ENCODE measurements at regions not wholly inside any gene's neighbourhood (a gene's known extent, or its start where the extent isn't known, plus 50 kb on each side); places are given as distances from the start of the nearest gene placed in this dataset.

DNA sequence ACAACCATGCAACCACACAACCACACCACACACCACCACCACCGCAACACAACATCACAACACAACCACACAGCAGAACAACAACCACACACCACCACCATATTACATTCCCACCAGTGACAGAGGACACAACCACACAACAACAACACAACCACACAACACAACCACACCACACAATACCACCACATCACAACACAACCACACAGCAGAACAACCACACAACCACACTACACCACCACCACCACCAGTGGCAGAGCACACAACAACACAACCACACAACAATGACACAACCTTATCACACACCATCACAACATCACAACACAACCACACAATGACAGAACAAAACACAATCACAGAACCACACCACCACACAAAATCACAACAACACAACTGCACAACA lies 313.0 kb upstream of the MYT1L start:
- Mint-ChIP-seq H3K4me1 (no peaks in the 10 kb centered on the region), H3K27me3 (no peaks in the 10 kb centered on the region), H3K27ac (no peak overlapping the region), H3K4me3 (no peak overlapping the region), H3K9me3 (ENCODE audit: insufficient read depth) (peaks cover 2% of the 10 kb centered on the region)
- no peak overlapping the region for H3K4me2 ChIP-seq (replicated peaks; ENCODE audit: low read depth, low read length, poor library complexity, severe bottlenecking)
- H4K20me1 ChIP-seq (ENCODE audit: control insufficient read depth, insufficient read depth, low read length, poor library complexity, severe bottlenecking): no peaks in the 10 kb centered on the region
- intact Hi-C loops (cut with micrococcal nuclease): no loop called here
- no peak overlapping the region for H3K27ac ChIP-seq (ENCODE audit: low read length in 2 of 2)
- ChIA-PET CTCF (no interaction called here), POLR2A (no interaction called here)
- no peak overlapping the region for H2AFZ ChIP-seq (ENCODE audit: insufficient read depth, low read depth, low read length, poor library complexity, severe bottlenecking)
- H3K4me1 ChIP-seq (ENCODE audit: control insufficient read depth in 2 of 2, insufficient read depth in 2 of 2, low read length in 2 of 2): no peaks in the 10 kb centered on the region
- no peak overlapping the region for H3K4me3 ChIP-seq (ENCODE audit: control extremely low read depth in 1 of 5, extremely low read depth in 1 of 5, insufficient read depth in 1 of 5, low read depth in 2 of 5, low read length in 4 of 5)
- no peaks in the 10 kb centered on the region for H3K36me3 ChIP-seq (replicated peaks in 1 of 2; ENCODE audit: control extremely low read depth in 1 of 2, control insufficient read depth in 1 of 2, extremely low read depth in 1 of 2, insufficient read depth in 2 of 2, low read length in 1 of 2)
- no peaks in the 10 kb centered on the region for H3K27me3 ChIP-seq (replicated peaks in 1 of 4; ENCODE audit: control extremely low read depth in 1 of 4, control insufficient read depth in 3 of 4, insufficient read depth in 4 of 4, low read length in 3 of 4)
- DNase-seq (no peak), ATAC-seq (ENCODE audit: low read depth) (no peak)
- H3K79me2 ChIP-seq (ENCODE audit: control insufficient read depth, insufficient read depth, low read length): no peaks in the 10 kb centered on the region
- TF ChIP-seq CTCF (IDR thresholded peaks at IDR 0.05) (no peak), EZH2 (IDR thresholded peaks at IDR 0.05; ENCODE audit: borderline replicate concordance, insufficient read depth, low read depth, low read length, poor library complexity, severe bottlenecking) (no peak)
- H3K9ac ChIP-seq (ENCODE audit: low read length): no peak overlapping the region
- WGBS (ENCODE audit: insufficient coverage): 100% methylated on average over 1 of the region's 1 CpG
- peaks cover 0 to 17% (median 0%) of the 10 kb centered on the region in 3 donors for H3K9me3 ChIP-seq (ENCODE audit: control extremely low read depth in 1 of 3, control insufficient read depth in 2 of 3, insufficient read depth in 1 of 3, low read length in 2 of 3)

DNA sequence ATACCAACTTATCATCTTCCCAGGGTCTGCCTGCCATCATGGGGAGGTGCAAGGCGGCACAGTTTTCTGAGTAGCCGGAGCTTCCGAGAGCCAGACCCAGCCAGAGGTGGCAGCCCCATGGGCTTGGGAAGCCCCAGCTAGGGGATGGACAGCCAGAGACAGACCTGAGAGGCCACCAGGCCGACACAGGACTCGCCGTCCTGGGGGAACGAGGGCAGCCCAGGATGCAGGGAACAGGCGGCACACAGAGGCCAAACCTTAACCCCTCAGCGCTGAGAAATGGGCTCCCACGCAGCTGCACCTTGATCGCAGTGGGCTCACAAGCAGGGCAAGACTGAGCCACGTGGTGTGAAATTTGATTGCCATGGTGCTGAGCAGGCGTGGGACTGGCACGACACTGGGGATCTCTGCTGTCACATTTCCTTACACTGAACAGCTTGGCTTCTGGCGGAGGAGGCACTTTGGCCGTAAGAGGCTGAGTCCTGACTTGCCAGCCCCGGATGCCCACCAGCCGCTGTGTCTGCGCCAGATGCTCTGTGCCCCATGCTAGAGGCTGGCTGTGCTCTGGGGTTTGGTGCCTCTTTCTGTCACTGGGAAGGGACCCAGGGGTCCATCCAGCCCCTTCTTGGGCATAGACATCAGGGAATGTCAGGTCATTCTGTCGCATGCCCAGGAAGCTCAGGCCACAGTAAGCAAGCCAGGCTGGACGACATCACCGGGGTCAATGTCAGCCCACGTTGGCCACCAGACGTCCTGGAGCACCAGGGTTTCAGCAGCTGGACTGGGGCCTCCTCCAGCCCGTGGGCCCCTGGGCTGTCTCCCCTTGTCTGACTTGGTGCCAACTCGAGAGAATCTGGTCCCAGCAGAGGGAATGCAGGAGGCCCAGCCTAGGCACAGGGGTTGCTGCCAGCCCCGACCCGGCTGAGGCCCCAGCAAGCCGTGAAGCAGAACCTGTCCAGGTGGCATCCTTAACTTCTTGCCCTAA lies 312.1 kb upstream of the MYT1L start:
- Histone ChIP-seq H3K4me3 (ENCODE audit: control extremely low read depth in 1 of 5, extremely low read depth in 1 of 5, insufficient read depth in 1 of 5, low read depth in 2 of 5, low read length in 4 of 5) (no peak overlapping the region), H3K27ac (ENCODE audit: low read length in 2 of 2) (no peak overlapping the region), H3K9me3 (ENCODE audit: control extremely low read depth in 1 of 3, control insufficient read depth in 2 of 3, insufficient read depth in 1 of 3, low read length in 2 of 3) (peaks cover 0 to 14% (median 0%) of the 10 kb centered on the region in 3 donors), H3K27me3 (replicated peaks in 1 of 4; ENCODE audit: control extremely low read depth in 1 of 4, control insufficient read depth in 3 of 4, insufficient read depth in 4 of 4, low read length in 3 of 4) (no peaks in the 10 kb centered on the region), H2AFZ (ENCODE audit: insufficient read depth, low read depth, low read length, poor library complexity, severe bottlenecking) (no peak overlapping the region), H3K79me2 (ENCODE audit: control insufficient read depth, insufficient read depth, low read length) (no peaks in the 10 kb centered on the region), H4K20me1 (ENCODE audit: control insufficient read depth, insufficient read depth, low read length, poor library complexity, severe bottlenecking) (no peaks in the 10 kb centered on the region), H3K9ac (ENCODE audit: low read length) (no peak overlapping the region), H3K4me1 (ENCODE audit: control insufficient read depth in 2 of 2, insufficient read depth in 2 of 2, low read length in 2 of 2) (no peaks in the 10 kb centered on the region), H3K36me3 (replicated peaks in 1 of 2; ENCODE audit: control extremely low read depth in 1 of 2, control insufficient read depth in 1 of 2, extremely low read depth in 1 of 2, insufficient read depth in 2 of 2, low read length in 1 of 2) (no peaks in the 10 kb centered on the region), H3K4me2 (replicated peaks; ENCODE audit: low read depth, low read length, poor library complexity, severe bottlenecking) (no peak overlapping the region)
- 95% methylated on average over 29 of the region's 29 CpGs for WGBS (ENCODE audit: insufficient coverage)
- no peaks in the 10 kb centered on the region for H3K4me1 Mint-ChIP-seq
- no peak overlapping the region for H3K4me3 Mint-ChIP-seq
- ChIA-PET POLR2A (no interaction called here), CTCF (no interaction called here)
- intact Hi-C loops (cut with micrococcal nuclease): no loop called here
- DNase-seq: no peak
- ATAC-seq (ENCODE audit: low read depth): no peak
- no peak overlapping the region for H3K27ac Mint-ChIP-seq
- H3K9me3 Mint-ChIP-seq (ENCODE audit: insufficient read depth): peaks cover 2% of the 10 kb centered on the region
- TF ChIP-seq CTCF (IDR thresholded peaks at IDR 0.05): no peak
- no peaks in the 10 kb centered on the region for H3K27me3 Mint-ChIP-seq
